ENCODE measurements at regions not wholly inside any gene's neighbourhood (a gene's known extent, or its start where the extent isn't known, plus 50 kb on each side); places are given as distances from the start of the nearest gene placed in this dataset.

DNA sequence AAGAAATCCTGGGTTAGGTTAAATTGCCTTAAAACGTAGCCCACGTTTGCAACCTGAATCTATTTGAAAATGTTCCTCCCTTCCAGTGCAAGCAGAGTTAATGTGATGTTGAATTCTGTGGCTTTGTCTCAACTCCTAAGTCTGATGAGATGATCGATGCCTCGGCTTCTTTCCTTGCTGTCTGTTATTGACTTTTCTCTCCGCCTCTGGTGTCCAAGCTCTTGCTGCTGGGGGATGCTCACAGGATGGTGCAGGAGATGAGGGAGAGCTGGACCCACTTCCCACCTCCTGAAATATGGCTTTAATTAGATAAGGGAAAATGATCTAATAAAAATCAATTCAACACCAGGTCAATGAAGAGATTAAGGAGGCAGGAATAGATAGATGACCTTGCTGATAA lies 407.9 kb upstream of the RGMA start:
- intact Hi-C loops (cut with micrococcal nuclease): no loop called here

DNA sequence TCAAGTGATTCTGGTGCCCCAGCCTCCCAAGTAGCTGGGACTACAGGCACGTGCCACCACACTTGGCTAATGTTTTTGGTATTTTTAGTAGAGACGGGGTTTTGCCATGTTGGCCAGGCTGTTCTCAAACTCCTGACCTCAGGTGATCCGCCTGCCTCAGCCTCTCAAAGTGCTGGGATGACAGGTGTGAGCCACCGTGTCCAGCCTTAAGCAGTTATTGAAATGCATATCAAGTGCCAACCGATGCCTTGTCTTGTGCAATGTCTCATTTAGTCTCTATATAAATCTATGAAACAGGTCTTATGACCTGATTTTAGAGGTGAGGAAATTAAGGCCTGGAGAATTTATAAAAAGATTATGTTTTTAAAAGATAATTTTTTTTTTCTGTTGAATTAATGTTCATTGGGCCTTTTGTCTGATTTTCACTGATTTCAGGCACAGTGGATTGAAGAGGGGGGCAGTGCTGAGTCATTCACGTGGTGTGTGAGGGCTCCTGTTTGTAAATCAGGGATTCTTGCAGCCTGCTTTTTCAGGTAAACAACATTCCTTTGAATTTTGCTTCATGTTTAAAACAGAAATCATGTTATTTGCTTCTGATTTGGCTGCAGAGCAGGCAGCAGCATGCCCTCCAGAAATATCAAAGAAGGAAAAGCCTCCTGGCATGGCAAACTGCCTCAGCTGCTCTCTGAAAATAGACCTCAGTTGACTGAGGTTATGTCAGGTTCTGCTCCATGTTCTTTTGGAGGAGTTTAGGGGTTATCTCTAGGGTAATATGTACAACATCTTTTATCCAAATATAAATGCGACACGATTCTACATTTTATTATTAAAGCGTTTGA lies 407.0 kb upstream of the RGMA start:
- intact Hi-C loops (cut with micrococcal nuclease): no loop called here

GRCh38 chr15:93493172-93493571 lies 404.2 kb upstream of the RGMA start:
- intact Hi-C loops (cut with micrococcal nuclease): no loop called here

- intact Hi-C loops (cut with micrococcal nuclease): no loop called here
Measured at GRCh38 chr15:93491291-93491690, 402.3 kb upstream of the RGMA start.

DNA sequence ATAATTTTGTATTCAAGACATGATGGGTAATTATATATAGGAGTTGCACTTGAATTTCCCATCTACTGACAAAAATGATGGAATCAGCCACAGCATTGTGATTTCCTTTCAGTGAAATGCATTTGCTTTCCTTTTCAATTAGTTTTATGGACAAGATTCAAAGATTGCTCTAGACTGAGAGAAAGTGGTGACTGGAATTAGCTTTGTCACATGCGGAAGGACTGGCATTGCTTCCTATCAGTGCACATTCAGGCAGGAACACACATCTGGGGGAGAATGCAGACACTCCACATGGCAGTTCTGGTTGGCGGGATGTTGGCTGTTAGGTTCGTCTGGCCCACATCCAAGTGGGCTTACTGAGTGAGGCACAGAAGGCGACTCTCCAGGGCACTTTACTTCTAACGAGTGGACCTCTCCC lies 399.3 kb upstream of the RGMA start:
- intact Hi-C loops (cut with micrococcal nuclease): no loop called here

- intact Hi-C loops (cut with micrococcal nuclease): no loop called here
Measured at GRCh38 chr15:93486407-93487117, 397.6 kb upstream of the RGMA start.

DNA sequence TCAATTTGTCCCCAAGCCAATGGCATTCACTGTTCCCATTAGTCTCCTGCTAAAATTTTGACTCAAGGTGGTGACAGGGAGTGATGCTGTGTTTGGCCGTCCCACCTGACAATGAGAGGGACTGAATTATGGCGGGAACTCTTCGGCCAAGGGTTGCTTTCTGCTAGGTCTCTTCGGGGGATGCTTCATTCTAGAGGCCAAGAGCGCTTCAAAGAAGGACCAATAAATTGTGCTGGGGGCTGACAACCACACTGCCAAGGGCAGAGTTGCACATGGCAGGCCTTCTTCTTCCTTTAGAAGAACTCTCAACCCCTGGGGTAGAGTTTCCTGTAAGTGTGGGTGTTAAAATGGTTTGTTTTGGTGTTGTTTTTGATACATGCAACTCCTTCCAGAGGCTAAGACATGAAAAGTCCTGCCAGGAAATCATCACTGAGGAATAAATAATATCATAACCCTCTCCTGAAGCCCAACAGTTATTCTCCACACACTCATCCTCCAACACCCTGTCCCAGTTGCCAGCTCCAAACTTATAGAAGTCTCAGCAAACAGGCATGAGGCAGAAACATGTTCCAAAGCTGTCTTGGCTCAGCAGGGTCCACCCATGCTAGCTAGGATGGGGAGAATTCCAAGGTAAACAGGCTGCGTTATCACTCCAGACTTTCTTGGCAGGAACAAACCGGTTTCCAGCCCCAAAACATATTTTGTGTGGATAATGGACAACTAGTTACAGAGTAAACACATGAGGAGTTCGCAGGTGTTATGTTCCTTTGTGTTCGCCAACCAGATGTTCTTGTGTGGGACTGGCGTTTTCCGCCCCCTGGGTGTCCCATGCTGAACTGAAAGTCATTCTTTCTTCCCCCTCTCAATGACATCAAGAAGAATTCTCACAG lies 396.7 kb upstream of the RGMA start:
- intact Hi-C loops (cut with micrococcal nuclease): no loop called here

GRCh38 chr15:93483923-93484322 lies 394.9 kb upstream of the RGMA start:
- intact Hi-C loops (cut with micrococcal nuclease): no loop called here

DNA sequence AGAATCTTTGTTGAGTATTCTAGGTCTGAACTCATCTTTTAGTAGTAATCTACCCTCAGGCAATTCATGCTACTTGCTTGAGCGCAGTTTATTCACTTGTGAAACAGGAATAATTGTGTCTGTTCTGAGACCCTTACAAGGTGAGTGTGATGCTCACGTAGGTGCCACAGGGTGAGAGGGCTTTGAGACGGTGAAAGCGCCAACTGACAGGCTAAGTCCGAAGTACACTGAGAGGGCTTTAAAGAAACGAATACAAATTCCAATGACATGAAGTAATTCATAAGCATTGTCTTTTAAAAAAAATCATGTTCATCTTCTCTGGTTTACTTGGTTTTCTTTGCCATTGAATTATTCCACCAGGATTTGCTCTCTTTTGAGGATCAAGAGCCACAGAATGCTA lies 393.7 kb upstream of the RGMA start:
- intact Hi-C loops (cut with micrococcal nuclease): no loop called here

DNA sequence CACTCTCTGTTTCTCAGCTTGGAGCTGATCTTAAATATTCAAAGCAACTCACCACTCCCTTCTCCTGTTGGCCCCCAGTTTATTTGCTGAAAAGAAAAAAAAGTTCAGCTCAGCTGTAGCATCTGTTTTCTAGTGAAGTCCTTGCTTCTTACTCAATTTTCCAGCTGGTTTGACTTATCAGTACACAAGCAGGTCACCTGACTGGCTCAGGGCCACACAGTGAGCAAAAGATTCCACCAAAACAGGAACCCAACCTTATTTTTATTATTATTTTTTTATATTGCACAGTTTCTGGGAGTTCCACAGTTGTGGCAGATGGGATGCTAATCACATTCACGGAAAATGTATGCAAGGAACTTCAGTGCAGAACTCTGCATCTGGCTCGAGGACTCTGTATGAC lies 390.7 kb upstream of the RGMA start:
- intact Hi-C loops (cut with micrococcal nuclease): no loop called here

- intact Hi-C loops (cut with micrococcal nuclease): no loop called here
Measured at GRCh38 chr15:93478947-93479346, 389.9 kb upstream of the RGMA start.

- intact Hi-C loops (cut with micrococcal nuclease): no loop called here
Measured at GRCh38 chr15:93477721-93478120, 388.7 kb upstream of the RGMA start.

GRCh38 chr15:93477188-93477587 lies 388.2 kb upstream of the RGMA start:
- intact Hi-C loops (cut with micrococcal nuclease): no loop called here

- intact Hi-C loops (cut with micrococcal nuclease): no loop called here
Measured at GRCh38 chr15:93476491-93477177, 387.6 kb upstream of the RGMA start.

- intact Hi-C loops (cut with micrococcal nuclease): no loop called here
Measured at GRCh38 chr15:93474728-93475127, 385.7 kb upstream of the RGMA start.

DNA sequence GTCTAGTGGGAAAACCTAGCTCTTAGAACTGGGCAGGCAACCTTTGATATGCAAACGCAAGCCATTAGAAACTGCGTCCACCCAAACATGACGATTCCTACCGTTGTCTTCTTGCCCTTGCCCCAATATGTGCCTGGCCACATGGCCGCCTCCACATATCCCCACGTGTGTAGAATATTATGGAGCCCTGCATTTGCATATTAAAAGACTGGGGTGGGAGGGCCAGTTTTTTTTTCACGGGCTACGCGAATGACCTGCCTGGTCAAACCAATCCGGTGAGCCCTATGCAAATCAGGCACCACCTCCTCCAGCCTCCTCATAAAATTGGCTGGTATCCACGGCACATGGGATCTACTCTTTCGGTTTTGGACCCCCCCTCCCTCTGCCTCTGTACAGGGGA lies 381.0 kb upstream of the RGMA start:
- intact Hi-C loops (cut with micrococcal nuclease): no loop called here

DNA sequence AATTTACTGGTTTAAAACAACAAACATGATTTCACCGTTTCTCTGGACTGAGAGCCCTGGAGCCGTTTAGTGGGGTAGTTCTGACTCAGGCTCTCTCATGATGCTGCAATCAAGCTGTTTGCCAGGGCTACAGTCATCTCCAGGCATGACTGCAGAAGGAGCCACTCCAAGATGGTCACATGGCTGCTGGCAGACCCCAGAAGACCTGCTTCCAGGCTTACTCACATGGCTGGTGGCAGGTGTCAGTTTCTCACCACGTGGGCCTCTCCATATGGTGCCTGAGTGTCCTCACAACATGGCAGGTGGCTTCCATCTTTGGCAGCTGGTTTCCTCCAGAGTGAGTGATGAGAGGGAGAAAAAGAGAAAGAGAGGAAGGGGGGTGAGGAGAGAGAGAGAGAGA lies 378.3 kb upstream of the RGMA start:
- intact Hi-C loops (cut with micrococcal nuclease): no loop called here

DNA sequence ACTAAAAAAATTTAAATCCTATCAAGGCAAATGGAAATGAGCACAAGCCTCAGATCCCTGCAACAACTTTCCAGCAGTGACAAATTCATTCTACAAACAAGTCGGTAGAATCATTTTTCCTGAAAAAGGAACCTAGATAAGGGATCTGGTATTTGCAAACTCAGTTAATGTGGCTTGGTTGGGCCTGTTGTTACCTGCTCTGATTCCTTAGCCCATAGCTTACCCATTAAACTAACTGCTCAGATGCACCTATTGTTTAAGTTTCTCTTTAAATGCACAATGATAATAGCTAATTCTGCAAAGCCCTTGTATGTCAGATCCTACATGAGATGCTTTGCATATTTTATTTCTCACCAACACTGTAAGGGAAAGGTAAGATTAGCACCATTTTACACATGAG lies 377.4 kb upstream of the RGMA start:
- intact Hi-C loops (cut with micrococcal nuclease): no loop called here

DNA sequence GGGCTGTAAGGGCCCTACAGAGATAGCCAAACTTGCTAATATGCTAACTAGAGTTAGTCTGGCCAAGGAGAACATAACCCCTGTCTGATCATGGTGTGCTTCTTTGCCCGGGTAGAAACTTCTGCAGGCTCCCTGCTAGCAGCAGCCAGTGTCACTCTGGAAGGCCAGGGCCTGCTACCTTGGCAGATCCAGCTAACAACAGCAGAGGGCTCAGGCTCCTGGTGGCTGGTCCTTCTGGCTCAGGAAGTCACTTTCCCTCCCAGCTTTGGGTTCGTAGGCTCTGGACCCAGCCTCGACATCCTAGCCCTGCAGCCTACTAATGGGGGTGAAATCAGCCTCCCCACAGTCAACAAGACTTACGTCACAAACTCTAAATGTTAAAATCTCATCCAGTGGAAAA lies 373.7 kb upstream of the RGMA start:
- intact Hi-C loops (cut with micrococcal nuclease): no loop called here

GRCh38 chr15:93460717-93461116 lies 371.7 kb upstream of the RGMA start:
- intact Hi-C loops (cut with micrococcal nuclease): no loop called here

DNA sequence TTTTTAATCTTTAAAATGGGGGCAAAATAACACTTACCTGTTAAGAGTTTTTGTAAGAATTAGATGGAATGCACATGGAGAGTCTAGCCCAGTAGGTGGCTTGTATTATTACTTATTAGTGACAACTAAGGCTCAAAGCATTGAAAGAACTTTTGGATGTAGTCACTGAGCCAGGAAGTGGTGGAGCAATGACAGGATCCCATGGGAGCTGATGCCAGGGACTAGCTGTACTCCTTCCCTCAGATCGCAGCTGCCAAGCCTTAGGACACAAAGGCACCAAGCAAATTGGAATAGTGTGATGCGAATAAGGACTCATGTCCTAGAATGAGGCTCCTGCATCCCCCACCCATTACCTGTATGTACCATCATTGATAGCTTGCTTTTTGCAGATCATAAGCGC lies 370.4 kb upstream of the RGMA start:
- intact Hi-C loops (cut with micrococcal nuclease): no loop called here

Measured in T-helper 2 cell treated with Interferon-gamma antibody and Interleukin-4, amounts not matched to agents 100 ng/mL and 5 ng/mL, for 36 hours (primary cell).